Peyer's patch (tissue), 4 donors: ENCODE measurements at regions not wholly inside any gene's neighbourhood (a gene's known extent, or its start where the extent isn't known, plus 50 kb on each side); places are given as distances from the start of the nearest gene placed in this dataset.

Experiments used
- DNase-seq, 3 donors: peaks; one replicate each; pipeline ENCODE4 v3.0.0-alpha.2; 2017 to 2019
- H3K27ac ChIP-seq, 4 donors: fragments of 200-600 bp; sonication (generic); one replicate each; pipeline ENCODE4 v1.5.1; 2016 to 2019
- H3K27me3 ChIP-seq, 2 donors: fragments of 200-600 bp; sonication (generic); one replicate each; pipeline ENCODE4 v1.5.1; 2019
- H3K36me3 ChIP-seq, 3 donors: fragments of 200-600 bp; sonication (generic); one replicate each; pipeline ENCODE4 v1.5.1; 2016 to 2019
- H3K4me1 ChIP-seq, 4 donors: fragments of 200-600 bp; sonication (generic); one replicate each; pipeline ENCODE4 v1.5.1; 2016 to 2019
- H3K4me3 ChIP-seq, 4 donors: fragments of 200-600 bp; sonication (generic); 1 replicate in 3 of 4; 2 replicates in 1 of 4; pipeline ENCODE4 v1.5.1; 2016 to 2019; ENCODE audit warnings: mild to moderate bottlenecking in 1 of 4
- H3K9me3 ChIP-seq, 4 donors: fragments of 200-600 bp; sonication (generic); one replicate each; pipeline ENCODE4 v1.5.1; 2016 to 2019; ENCODE audit warnings: mild to moderate bottlenecking in 1 of 4
- POLR2A ChIP-seq, 2 donors: fragments of 450-650 bp; IDR thresholded peaks; one replicate each; pipeline ENCODE4 v1.5.1; 2017; ENCODE audit warnings: antibody characterized with exemption in 2 of 2, mild to moderate bottlenecking in 2 of 2, moderate library complexity in 2 of 2
- TF ChIP-seq, protein P1 (sequence below), 6 experiments: fragments of 450-650 bp in 4 of 6; fragments of 200-600 bp in 2 of 6; sonication (generic) in 1 of 6; IDR thresholded peaks; one replicate each; pipeline ENCODE4 v1.5.1; 2017 to 2019; ENCODE audit warnings: antibody characterized with exemption in 6 of 6, mild to moderate bottlenecking in 3 of 6, moderate library complexity in 1 of 6

DNA sequence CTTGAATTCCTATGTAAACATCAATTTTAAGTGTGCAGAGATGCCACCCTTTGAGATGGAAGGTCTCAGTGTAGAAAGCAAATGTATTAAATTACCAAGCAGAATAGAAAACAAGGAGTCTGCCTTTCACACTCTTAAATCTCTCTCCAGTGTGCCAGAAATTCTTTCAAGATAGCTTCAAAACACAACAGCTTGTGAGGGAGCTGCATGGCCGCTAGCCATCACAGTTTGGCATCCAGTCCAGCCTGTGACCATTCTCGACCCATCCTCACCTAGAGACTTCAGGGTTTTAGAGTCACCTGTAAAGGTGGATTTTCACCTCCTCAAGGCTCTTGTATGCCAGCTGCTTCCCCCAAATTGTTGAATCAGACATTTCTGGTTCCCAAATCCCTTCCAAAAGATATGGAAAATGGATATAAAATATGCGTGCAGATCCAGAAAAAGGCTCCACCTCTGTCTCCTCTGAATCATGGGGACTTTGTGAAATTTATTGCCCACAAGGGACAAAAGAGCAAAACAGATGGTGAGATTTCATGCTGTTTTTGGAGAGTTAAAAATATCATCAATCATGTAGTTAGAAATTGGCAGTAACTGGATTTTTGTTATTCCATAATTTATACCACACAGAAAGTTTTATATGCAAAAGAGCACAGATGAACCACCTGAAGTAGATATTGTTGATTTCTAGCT, 114.2 kb upstream of the THRB start:
- TF ChIP-seq, protein P1, sequence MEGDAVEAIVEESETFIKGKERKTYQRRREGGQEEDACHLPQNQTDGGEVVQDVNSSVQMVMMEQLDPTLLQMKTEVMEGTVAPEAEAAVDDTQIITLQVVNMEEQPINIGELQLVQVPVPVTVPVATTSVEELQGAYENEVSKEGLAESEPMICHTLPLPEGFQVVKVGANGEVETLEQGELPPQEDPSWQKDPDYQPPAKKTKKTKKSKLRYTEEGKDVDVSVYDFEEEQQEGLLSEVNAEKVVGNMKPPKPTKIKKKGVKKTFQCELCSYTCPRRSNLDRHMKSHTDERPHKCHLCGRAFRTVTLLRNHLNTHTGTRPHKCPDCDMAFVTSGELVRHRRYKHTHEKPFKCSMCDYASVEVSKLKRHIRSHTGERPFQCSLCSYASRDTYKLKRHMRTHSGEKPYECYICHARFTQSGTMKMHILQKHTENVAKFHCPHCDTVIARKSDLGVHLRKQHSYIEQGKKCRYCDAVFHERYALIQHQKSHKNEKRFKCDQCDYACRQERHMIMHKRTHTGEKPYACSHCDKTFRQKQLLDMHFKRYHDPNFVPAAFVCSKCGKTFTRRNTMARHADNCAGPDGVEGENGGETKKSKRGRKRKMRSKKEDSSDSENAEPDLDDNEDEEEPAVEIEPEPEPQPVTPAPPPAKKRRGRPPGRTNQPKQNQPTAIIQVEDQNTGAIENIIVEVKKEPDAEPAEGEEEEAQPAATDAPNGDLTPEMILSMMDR (IDR thresholded peaks at IDR 0.05), result no peak
- no peak for TF ChIP-seq POLR2A (IDR thresholded peaks at IDR 0.05)
- DNase-seq, result no peak
- no peaks in the 10 kb centered on the region for H3K4me1 ChIP-seq
- H3K9me3 ChIP-seq, result no peaks in the 10 kb centered on the region
- H3K27me3 ChIP-seq, result no peaks in the 10 kb centered on the region
- H3K36me3 ChIP-seq, result no peaks in the 10 kb centered on the region
- no peak overlapping the region for H3K27ac ChIP-seq
- no peak overlapping the region for H3K4me3 ChIP-seq

DNA sequence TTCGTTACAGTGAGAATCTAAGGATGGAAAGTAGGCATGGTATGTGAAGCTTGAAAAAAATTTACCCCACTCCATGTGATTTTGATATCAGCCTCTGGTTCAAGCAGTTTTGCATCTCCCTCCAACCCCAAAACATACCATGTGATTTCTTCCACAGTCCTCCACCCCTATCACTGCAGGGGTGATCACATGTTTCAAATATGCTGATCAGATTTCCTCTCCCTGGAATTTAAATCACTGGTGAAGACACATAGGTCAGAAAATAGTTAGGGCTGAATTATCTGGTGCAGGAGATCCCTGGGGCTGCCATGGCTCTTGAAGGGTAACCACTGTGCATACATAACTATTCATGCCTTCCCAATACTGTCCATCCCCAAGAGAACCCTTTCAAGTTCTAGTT, 119.7 kb upstream of the THRB start:
- H3K4me3 ChIP-seq, result no peak overlapping the region
- H3K27ac ChIP-seq, result no peak overlapping the region
- no peaks in the 10 kb centered on the region for H3K27me3 ChIP-seq
- H3K36me3 ChIP-seq, result no peaks in the 10 kb centered on the region
- TF ChIP-seq, protein P1 (IDR thresholded peaks at IDR 0.05), result no peak
- TF ChIP-seq POLR2A (IDR thresholded peaks at IDR 0.05), result no peak
- no peaks in the 10 kb centered on the region for H3K4me1 ChIP-seq
- no peaks in the 10 kb centered on the region for H3K9me3 ChIP-seq
- DNase-seq, result no peak

DNA sequence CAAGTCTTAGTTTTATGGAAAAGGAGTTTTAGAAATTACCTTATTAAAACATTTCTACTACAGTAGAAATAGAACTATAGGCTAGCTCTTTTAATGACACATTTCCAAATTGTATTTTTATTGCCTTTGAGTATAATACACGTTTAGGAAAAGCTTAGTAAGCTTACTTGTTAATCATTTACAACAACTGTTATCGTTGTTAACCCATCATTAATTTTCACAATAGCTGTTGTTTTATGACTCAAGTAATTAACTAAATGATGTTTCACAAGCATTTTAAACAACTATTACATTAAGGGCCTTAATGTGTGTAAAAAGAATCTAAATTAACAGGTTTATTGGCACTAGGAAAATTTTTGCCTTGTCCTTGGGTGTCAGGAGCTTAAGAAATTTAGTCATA, 120.5 kb upstream of the THRB start:
- H3K27ac ChIP-seq, result no peak overlapping the region
- H3K9me3 ChIP-seq, result no peaks in the 10 kb centered on the region
- H3K36me3 ChIP-seq, result no peaks in the 10 kb centered on the region
- H3K27me3 ChIP-seq, result no peaks in the 10 kb centered on the region
- TF ChIP-seq, protein P1 (IDR thresholded peaks at IDR 0.05), result no peak
- no peak for TF ChIP-seq POLR2A (IDR thresholded peaks at IDR 0.05)
- H3K4me1 ChIP-seq, result no peaks in the 10 kb centered on the region
- H3K4me3 ChIP-seq, result no peak overlapping the region
- DNase-seq, result no peak

DNA sequence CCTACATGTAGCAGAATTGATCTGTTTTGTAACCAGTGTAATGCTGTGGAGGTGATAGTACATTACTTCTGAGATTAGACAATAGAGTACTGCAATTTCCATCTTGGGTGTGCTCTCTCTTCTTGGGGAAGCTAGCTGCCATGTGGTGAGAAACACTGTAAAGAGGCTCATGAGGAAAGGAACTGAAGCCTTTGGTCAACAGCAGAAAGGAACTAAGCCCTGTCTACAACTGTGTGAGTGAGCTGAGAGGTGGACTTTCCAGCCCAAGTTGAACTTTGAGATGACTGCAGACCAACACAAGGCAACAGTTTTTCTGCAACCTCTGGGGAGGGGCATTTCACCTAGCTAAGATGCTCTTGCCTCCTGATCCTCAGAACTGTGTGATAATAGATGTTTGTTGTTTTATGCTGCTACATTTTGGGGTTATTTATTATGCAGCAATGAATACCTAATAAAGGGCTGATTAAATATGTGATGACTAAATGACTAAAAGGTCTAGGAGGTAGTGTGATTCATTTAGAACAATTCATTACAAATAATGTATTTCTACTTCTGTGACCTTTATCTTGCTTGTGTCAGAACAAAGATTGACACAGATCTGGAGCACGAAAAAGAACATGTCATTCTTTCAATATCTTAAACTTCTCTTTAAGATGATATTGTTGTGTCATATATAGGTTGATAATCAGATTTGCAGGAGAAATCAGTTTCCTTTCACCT, 121.6 kb upstream of the THRB start:
- Histone ChIP-seq H3K36me3 (no peaks in the 10 kb centered on the region), H3K4me3 (no peak overlapping the region), H3K27ac (no peak overlapping the region), H3K27me3 (no peaks in the 10 kb centered on the region), H3K4me1 (no peaks in the 10 kb centered on the region), H3K9me3 (no peaks in the 10 kb centered on the region)
- DNase-seq, result no peak
- TF ChIP-seq, protein P1 (IDR thresholded peaks at IDR 0.05), result no peak
- no peak for TF ChIP-seq POLR2A (IDR thresholded peaks at IDR 0.05)

DNA sequence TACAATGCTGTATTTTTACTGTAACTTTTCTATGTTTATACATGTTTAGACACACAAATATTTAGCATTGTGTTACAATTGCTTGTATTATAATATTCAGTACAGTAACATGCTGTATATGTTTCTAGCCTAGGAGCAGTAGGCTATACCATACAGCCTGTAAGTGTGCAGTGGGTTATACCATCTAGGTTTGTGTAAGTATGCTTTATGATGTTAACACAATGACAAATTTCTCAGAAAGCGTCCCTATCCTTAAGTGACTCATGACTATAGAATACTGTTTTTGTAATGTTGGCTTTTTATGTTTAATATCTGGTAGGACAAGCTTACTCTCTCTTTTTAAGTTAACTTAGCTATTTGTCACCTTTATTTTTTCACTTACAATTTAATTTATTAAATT, 127.5 kb upstream of the THRB start:
- Histone ChIP-seq H3K27me3 (no peaks in the 10 kb centered on the region), H3K36me3 (no peaks in the 10 kb centered on the region), H3K4me3 (no peak overlapping the region), H3K27ac (no peak overlapping the region), H3K4me1 (no peaks in the 10 kb centered on the region), H3K9me3 (no peaks in the 10 kb centered on the region)
- no peak for DNase-seq
- TF ChIP-seq, protein P1 (IDR thresholded peaks at IDR 0.05), result no peak
- no peak for TF ChIP-seq POLR2A (IDR thresholded peaks at IDR 0.05)
